HG03575 (cell line): ENCODE measurements at regions not wholly inside any gene's neighbourhood (a gene's known extent, or its start where the extent isn't known, plus 50 kb on each side); places are given as distances from the start of the nearest gene placed in this dataset.

Experiments
- ATAC-seq: cut with Tn5 transposase; IDR thresholded peaks from one replicate; pipeline ENCODE4 v1.9.1; 2021; ENCODE audit not compliant: unreplicated experiment, insufficient number of reproducible peaks, low FRiP score; ENCODE audit errors: extremely low read depth

DNA sequence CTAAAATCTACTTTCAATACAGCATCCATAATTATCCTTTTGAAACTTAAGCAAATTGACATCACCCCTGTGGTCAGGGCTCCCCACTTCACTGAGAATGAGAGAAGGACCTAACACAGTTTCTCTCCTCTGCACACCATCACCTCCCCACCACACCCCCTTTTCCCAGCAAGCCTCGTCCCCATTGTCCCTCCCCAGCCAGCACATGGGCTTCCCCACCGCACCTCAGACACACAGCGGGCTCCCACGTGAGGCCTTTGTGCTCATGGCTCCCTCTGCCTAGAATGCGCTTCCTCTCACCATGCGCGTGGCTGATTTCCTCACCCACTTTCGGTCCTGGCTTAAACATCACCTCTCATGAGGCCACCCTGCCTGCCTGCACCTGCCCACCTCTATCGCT lies 639.0 kb upstream of the FRG1 start:
- ATAC-seq: no peak

- ATAC-seq: no peak
These were observed 638.0 kb upstream of the FRG1 start for GRCh38 chr4:189302719-189303118.

GRCh38 chr4:189304167-189304566 lies 636.5 kb upstream of the FRG1 start:
- ATAC-seq: no peak

DNA sequence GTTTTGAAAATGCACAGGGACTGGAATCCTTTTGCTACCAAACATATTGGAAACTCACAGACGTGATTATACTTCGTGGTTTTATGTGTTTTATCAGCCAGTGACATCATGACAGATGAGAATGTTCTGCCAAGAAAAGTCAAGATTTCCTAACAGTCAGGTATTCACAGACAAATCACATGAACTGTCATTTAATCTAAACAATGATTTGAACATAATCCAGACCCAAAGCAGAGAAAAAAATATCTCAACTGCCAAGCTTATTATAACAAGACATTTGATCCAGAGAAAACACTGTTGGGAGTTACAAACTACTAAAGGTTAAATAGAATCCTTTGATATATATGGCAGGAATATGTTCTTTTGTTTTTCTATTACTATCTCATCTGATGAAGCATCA lies 635.9 kb upstream of the FRG1 start:
- ATAC-seq: no peak

- no peak for ATAC-seq
These were observed 635.2 kb upstream of the FRG1 start for GRCh38 chr4:189305500-189305899.

- no peak for ATAC-seq
These were observed 629.4 kb upstream of the FRG1 start for GRCh38 chr4:189311251-189311650.

GRCh38 chr4:189313064-189313463 lies 627.6 kb upstream of the FRG1 start:
- ATAC-seq: no peak

DNA sequence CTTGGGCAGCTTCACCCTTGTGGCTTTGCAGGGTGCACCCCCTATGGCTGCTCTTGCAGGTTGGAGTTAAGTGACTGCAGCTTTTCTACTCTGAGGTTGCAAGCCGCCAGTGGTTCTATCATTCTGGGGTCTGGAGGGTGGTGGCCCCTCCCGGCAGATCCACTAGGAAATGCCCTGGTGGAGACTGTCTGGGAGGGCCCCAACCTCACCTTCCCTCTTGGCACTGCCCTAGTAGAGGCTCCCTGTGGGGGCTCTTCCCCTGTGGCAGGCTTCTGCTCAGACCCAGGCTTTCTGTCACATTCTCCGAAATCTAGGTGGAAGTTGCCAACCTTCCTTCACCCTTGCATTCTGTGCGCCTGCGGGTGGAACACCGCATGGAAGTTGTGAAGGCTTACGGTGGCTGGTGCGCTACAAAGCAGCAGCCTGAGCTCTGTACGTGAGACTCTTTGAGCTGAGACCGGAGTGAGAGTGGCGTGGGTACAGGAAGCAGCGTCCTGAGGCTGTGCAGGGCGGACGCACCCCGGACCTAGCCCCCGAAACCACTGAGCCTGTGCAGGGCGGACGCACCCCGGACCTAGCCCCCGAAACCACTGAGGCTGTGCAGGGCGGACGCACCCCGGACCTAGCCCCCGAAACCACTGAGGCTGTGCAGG lies 626.7 kb upstream of the FRG1 start:
- no peak for ATAC-seq

DNA sequence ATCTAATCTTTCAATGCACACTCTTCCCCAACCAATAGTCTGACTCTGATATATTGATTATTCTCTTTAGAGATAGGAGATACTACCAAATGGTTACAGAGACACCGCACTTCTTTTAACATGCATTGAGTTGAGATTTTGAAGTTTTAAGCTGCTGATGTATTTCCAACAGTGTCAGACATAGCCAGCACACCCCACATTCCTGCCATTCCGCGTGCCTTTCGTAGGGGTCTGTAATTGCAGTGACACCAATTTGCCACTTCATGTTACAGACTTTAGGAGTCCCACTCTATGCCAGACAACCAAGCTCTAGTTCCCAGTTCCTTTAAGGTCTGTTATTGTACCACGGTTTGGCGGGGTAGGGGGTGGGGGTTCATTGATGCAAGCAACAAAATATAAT lies 618.2 kb upstream of the FRG1 start:
- ATAC-seq: no peak

DNA sequence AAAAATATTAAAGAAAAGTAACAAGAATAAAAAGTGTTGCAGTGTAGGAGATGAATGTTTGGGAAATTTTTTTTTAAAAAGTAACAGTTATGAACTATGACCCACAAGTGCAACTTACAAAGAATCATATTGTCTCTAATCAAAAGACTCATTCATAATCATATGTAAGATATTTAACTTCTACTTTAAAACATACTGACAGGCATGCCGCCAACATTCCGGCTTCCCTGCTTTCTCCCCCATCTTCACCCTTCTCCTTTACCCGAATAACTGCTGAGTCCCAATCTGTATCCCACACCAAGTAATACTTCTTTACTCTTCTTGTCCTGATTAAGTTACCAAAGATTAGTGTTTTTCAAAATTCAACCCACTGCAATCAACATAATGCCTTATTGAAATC lies 598.8 kb upstream of the FRG1 start:
- no peak for ATAC-seq

DNA sequence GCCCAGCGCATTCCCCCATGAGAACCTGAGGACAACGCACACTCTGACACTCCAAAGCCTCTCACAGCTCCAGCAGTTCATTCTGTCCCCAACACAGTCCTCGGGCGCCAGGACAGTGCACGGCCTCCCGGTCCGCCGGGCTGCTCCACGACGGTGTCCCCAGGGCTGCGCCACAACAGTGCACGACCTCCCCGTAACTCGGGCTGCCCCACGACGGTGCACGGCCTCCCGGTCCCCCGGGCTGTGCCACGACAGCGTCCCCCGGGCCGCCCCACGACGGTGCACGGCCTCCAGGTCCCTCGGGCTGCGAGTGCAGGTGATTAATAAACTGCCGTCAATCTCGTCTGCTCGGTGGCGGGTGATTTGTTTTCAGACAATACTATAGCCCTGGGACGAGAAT lies 585.1 kb upstream of the FRG1 start:
- ATAC-seq: no peak

DNA sequence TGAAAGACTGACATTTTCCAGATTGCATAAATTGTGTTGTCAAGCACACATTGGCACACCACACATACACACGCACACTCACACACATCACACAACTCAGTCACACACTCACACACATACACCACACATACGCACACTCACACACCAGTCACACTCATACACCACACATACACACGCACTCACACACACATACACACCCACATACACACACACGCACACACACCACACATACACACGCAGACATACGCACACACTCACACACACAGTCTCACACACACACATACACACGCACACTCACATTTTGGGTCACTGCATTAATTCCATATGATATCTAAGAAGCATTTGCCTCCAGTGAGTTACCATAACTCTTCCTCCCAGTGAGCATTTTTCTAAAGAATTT lies 578.3 kb upstream of the FRG1 start:
- ATAC-seq: no peak

- no peak for ATAC-seq
These were observed 576.6 kb upstream of the FRG1 start for GRCh38 chr4:189364032-189364449.

GRCh38 chr4:189365451-189365850 lies 575.2 kb upstream of the FRG1 start:
- ATAC-seq: no peak

- ATAC-seq: no peak
These were observed 572.8 kb upstream of the FRG1 start for GRCh38 chr4:189367832-189368231.

- no peak for ATAC-seq
These were observed 566.5 kb upstream of the FRG1 start for GRCh38 chr4:189374176-189374575.

DNA sequence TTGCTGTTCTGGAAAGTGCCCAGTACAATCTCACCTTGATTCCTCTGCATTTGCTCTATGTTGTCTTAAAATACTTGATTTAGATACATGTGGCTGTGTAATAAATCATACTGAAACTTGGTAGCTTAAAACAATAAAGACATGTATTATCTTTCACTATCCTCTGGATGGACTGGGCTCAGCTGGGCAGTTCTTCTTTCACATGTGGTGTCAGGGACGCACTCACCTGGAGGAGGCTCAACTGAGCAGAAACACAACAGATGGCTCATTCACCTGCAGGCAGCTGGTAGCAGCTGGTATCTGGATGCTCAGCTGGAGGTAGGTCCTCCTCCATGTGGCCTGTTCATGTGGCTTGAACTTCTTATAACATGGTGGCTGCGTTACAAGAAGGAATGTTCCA lies 563.8 kb upstream of the FRG1 start:
- no peak for ATAC-seq

DNA sequence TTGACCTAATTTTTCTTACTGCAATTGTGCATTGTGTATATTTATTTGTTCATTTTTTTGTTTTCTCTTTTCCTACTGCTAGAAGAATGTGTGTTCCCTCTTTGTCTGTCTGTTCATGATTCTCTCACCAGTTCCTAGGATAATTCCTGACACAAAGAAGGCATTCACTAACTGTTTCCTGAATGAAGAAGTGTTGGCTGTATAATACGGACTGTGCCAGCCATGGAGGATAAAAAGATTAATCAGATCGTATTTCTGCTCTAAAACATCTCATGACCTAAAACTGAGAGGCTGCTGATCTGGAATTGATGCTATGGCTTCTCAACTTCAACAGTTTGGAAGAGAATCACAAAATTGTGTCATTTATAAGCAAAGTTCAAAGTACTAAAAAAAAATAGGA lies 563.1 kb upstream of the FRG1 start:
- no peak for ATAC-seq

- no peak for ATAC-seq
These were observed 555.6 kb upstream of the FRG1 start for GRCh38 chr4:189385098-189385497.

DNA sequence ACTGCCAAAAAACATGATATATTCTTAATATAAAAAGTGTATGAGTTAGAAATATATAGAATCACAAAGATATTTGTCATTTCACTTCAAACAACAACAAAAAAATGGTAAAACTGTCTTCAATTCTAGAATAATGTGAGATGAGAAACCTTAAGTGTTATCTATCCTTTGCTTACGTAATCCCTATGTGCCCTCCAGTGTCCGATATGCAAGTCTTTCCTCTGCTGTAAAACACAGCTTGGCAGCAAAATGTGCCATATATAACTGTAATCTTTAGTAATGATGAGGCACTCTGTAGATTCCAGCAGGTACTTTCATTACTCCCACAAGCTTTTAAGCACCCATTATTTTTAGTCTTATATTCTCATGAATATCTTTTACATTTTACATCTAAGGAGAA lies 555.1 kb upstream of the FRG1 start:
- ATAC-seq: no peak

- ATAC-seq: no peak
These were observed 544.2 kb upstream of the FRG1 start for GRCh38 chr4:189396435-189396834.
